Fibroblast of mammary gland (primary cell): ENCODE measurements at regions not wholly inside any gene's neighbourhood (a gene's known extent, or its start where the extent isn't known, plus 50 kb on each side); places are given as distances from the start of the nearest gene placed in this dataset.

ENCODE experiments used
- DNase-seq: peaks from one replicate; pipeline ENCODE4 v3.0.0-alpha.2; 2010; ENCODE audit warnings: low read depth
- H3K4me3 ChIP-seq: 2 replicates; pipeline ENCODE4 v1.5.1; 2011; ENCODE audit warnings: low read depth, mild to moderate bottlenecking, low read length, moderate library complexity; ENCODE audit not compliant: control insufficient read depth
- TF ChIP-seq, protein P1 (sequence below): conservative IDR thresholded peaks from 2 replicates; pipeline ENCODE4 v1.5.1; 2011; ENCODE audit warnings: low read depth, low read length, inconsistent platforms; ENCODE audit not compliant: control insufficient read depth, insufficient read depth

- TF ChIP-seq, protein P1, sequence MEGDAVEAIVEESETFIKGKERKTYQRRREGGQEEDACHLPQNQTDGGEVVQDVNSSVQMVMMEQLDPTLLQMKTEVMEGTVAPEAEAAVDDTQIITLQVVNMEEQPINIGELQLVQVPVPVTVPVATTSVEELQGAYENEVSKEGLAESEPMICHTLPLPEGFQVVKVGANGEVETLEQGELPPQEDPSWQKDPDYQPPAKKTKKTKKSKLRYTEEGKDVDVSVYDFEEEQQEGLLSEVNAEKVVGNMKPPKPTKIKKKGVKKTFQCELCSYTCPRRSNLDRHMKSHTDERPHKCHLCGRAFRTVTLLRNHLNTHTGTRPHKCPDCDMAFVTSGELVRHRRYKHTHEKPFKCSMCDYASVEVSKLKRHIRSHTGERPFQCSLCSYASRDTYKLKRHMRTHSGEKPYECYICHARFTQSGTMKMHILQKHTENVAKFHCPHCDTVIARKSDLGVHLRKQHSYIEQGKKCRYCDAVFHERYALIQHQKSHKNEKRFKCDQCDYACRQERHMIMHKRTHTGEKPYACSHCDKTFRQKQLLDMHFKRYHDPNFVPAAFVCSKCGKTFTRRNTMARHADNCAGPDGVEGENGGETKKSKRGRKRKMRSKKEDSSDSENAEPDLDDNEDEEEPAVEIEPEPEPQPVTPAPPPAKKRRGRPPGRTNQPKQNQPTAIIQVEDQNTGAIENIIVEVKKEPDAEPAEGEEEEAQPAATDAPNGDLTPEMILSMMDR: no peak
- no peak overlapping the region for H3K4me3 ChIP-seq
- no peak for DNase-seq
Measured at GRCh38 chr11:19394525-19395016, 153.8 kb upstream of the E2F8 start.

GRCh38 chr11:19393941-19394340 lies 153.2 kb upstream of the E2F8 start:
- TF ChIP-seq, protein P1: no peak
- H3K4me3 ChIP-seq: no peak overlapping the region
- peak; percentile 89 for DNase-seq

DNA sequence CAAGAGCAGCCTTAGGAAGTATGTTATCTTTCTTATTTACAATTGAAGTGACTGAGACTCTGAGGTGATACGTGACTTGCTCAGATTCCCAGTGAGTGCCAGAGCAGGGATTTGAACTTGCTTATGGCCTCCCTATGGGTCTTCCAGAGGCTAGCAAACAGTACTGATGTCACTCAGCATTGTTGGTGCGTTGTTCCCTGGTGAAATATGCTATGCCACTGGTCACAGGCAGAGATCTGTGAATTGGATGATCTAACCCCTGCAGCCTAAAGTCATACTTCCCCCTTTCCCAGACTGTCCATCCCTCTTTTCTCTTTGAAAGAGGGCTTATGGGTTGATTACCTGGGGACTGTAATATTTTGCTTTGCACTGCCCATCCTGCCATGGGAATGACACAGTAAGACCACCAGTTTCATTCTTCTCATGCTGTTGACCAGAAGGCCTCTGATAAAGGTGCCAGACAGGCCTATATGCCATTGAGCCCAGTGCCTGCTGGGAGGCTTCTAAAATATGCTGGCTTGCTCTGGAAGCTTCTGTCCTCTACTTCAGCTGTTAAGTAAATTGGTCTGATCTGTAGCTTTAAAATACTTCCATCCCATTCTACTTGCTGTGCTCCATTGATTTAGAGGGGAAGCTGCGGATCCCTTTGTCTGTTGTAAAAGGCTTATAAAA lies 152.2 kb upstream of the E2F8 start:
- TF ChIP-seq, protein P1: no peak
- no peak for DNase-seq

GRCh38 chr11:19392321-19392720 lies 151.6 kb upstream of the E2F8 start:
- TF ChIP-seq, protein P1: no peak

More for the DNA sequence above, 152.2 kb upstream of the E2F8 start:
- no peak overlapping the region for H3K4me3 ChIP-seq

GRCh38 chr11:19391652-19392051 lies 150.9 kb upstream of the E2F8 start:
- TF ChIP-seq, protein P1: no peak
- DNase-seq: no peak
- H3K4me3 ChIP-seq: no peak overlapping the region

More at GRCh38 chr11:19392321-19392720, 151.6 kb upstream of the E2F8 start:
- H3K4me3 ChIP-seq: no peak overlapping the region
- DNase-seq: peak; percentile 69

- TF ChIP-seq, protein P1: no peak
- H3K4me3 ChIP-seq: no peak overlapping the region
- no peak for DNase-seq
Measured at GRCh38 chr11:19391026-19391425, 150.3 kb upstream of the E2F8 start.
